Activated CD8-positive, alpha-beta T cell treated with anti-CD3 and anti-CD28 coated beads for 36 hours (primary cell): ENCODE measurements at regions not wholly inside any gene's neighbourhood (a gene's known extent, or its start where the extent isn't known, plus 50 kb on each side); places are given as distances from the start of the nearest gene placed in this dataset.

Source experiments
- ATAC-seq: fragments of 200-7000 bp; cut with Tn5 transposase; one replicate; pipeline ENCODE4 v1.10.0; 2021; ENCODE audit warnings: mild to moderate bottlenecking, moderate library complexity
- CTCF ChIA-PET: fragments of 350-600 bp; sonication (Branson Sonifier 250); formaldehyde crosslinking; loops from one replicate; lab custom pipeline; 2021; ENCODE audit warnings: antibody characterized with exemption; lab: Charles Lee
- POLR2A ChIA-PET: fragments of 350-600 bp; sonication (Branson Sonifier 250); formaldehyde crosslinking; loops from one replicate; lab custom pipeline; 2021; ENCODE audit warnings: antibody characterized with exemption; lab: Charles Lee
- DNase-seq: peaks from one replicate; pipeline ENCODE4 v3.0.0-alpha.2; 2020
- H3K27ac Mint-ChIP-seq: one replicate; pipeline ENCODE4 v1.8.0; 2021; ENCODE audit warnings: mild to moderate bottlenecking, mixed read lengths
- H3K27me3 Mint-ChIP-seq: one replicate; pipeline ENCODE4 v1.8.0; 2021; ENCODE audit warnings: mixed read lengths
- H3K36me3 Mint-ChIP-seq: one replicate; pipeline ENCODE4 v1.8.0; 2021; ENCODE audit warnings: low read depth, mixed read lengths
- H3K4me1 Mint-ChIP-seq: one replicate; pipeline ENCODE4 v1.8.0; 2021; ENCODE audit warnings: low read depth, mixed read lengths
- H3K4me3 Mint-ChIP-seq: one replicate; pipeline ENCODE4 v1.8.0; 2021; ENCODE audit warnings: mild to moderate bottlenecking, moderate library complexity, mixed read lengths
- H3K9me3 Mint-ChIP-seq: one replicate; pipeline ENCODE4 v1.8.0; 2021; ENCODE audit warnings: mixed read lengths
- intact Hi-C: fragments of 100-400 bp; cut with micrococcal nuclease; formaldehyde crosslinking; loops from one replicate; pipeline ENCODE4 v1.10.0; 2022
- TF ChIP-seq, protein P1 (sequence below): fragments of 200-600 bp; IDR thresholded peaks from one replicate; pipeline ENCODE4 v1.8.0; 2022; ENCODE audit warnings: antibody characterized with exemption, mild to moderate bottlenecking

GRCh38 chr5:3350781-3351180 is 244.9 kb upstream of the IRX1 start:
- no peak overlapping the region for H3K27ac Mint-ChIP-seq
- no peak overlapping the region for H3K4me3 Mint-ChIP-seq
- no peaks in the 10 kb centered on the region for H3K36me3 Mint-ChIP-seq
- intact Hi-C loops = no loop called here
- no peaks in the 10 kb centered on the region for H3K27me3 Mint-ChIP-seq
- H3K4me1 Mint-ChIP-seq = no peaks in the 10 kb centered on the region
- ATAC-seq = no peak
- ChIA-PET POLR2A (no interaction called here), CTCF (no interaction called here)
- DNase-seq = no peak
- TF ChIP-seq, protein P1, sequence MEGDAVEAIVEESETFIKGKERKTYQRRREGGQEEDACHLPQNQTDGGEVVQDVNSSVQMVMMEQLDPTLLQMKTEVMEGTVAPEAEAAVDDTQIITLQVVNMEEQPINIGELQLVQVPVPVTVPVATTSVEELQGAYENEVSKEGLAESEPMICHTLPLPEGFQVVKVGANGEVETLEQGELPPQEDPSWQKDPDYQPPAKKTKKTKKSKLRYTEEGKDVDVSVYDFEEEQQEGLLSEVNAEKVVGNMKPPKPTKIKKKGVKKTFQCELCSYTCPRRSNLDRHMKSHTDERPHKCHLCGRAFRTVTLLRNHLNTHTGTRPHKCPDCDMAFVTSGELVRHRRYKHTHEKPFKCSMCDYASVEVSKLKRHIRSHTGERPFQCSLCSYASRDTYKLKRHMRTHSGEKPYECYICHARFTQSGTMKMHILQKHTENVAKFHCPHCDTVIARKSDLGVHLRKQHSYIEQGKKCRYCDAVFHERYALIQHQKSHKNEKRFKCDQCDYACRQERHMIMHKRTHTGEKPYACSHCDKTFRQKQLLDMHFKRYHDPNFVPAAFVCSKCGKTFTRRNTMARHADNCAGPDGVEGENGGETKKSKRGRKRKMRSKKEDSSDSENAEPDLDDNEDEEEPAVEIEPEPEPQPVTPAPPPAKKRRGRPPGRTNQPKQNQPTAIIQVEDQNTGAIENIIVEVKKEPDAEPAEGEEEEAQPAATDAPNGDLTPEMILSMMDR = no peak
- no peaks in the 10 kb centered on the region for H3K9me3 Mint-ChIP-seq

DNA sequence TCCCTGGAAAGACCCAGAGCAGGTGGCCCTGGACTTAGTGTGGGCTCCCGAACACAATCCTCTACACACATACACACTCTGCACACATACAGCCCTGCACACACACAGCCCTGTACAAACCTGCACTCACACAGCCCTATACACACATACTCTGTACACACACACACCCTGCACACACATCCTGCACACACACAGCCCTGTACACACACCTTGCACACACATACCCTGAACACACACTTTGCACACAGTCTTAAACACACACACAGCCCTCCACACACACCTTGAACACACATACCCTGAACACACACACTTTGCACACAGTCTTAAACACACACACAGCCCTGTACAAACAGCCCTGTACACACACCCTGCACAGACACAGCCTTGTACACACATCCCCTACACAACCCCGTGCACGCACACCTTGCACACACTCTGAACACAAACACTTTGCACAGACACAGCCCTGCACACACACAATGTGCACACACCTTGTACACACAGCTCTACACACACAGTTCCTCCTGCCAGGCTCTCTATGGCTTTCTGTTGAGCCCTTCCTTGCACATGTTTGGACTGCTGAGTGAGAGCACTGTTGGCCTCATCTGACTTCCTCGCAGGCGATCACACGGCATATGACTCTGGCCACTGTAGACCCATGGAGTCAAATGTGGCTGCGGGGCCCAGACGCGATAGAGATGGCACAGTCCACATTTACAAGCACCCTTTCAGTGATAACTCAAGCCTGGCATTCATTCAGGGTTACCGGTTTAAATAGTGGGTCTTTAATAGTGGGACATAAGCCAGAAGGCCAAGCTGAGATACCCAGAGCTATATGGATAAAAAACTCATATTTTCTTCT is 245.7 kb upstream of the IRX1 start:
- TF ChIP-seq, protein P1 = no peak
- Mint-ChIP-seq H3K36me3 (no peaks in the 10 kb centered on the region), H3K4me1 (no peaks in the 10 kb centered on the region), H3K4me3 (no peak overlapping the region), H3K27ac (no peak overlapping the region), H3K9me3 (no peaks in the 10 kb centered on the region), H3K27me3 (no peaks in the 10 kb centered on the region)
- intact Hi-C loops = no loop called here
- CTCF ChIA-PET = no interaction called here
- ATAC-seq (no peak), DNase-seq (no peak)
- POLR2A ChIA-PET = no interaction called here

GRCh38 chr5:3348576-3349535 is 246.8 kb upstream of the IRX1 start:
- H3K4me1 Mint-ChIP-seq = no peaks in the 10 kb centered on the region
- ATAC-seq (no peak), DNase-seq (no peak)
- H3K9me3 Mint-ChIP-seq = no peaks in the 10 kb centered on the region
- ChIA-PET CTCF (no interaction called here), POLR2A (no interaction called here)
- TF ChIP-seq, protein P1 = no peak
- H3K4me3 Mint-ChIP-seq = no peak overlapping the region
- H3K27me3 Mint-ChIP-seq = no peaks in the 10 kb centered on the region
- H3K27ac Mint-ChIP-seq = no peak overlapping the region
- no peaks in the 10 kb centered on the region for H3K36me3 Mint-ChIP-seq
- intact Hi-C loops = no loop called here

GRCh38 chr5:3347741-3348140 is 247.9 kb upstream of the IRX1 start:
- intact Hi-C loops = no loop called here
- H3K27me3 Mint-ChIP-seq = no peaks in the 10 kb centered on the region
- no peak for DNase-seq
- H3K4me1 Mint-ChIP-seq = no peaks in the 10 kb centered on the region
- TF ChIP-seq, protein P1 = no peak
- POLR2A ChIA-PET = no interaction called here
- no peak for ATAC-seq
- no peak overlapping the region for H3K27ac Mint-ChIP-seq
- H3K4me3 Mint-ChIP-seq = no peak overlapping the region
- H3K9me3 Mint-ChIP-seq = no peaks in the 10 kb centered on the region
- CTCF ChIA-PET = no interaction called here
- no peaks in the 10 kb centered on the region for H3K36me3 Mint-ChIP-seq
